HCT116 (cell line): ENCODE measurements at regions not wholly inside any gene's neighbourhood (a gene's known extent, or its start where the extent isn't known, plus 50 kb on each side); places are given as distances from the start of the nearest gene placed in this dataset.

Experiments used
- ATAC-seq: fragments of 200-7000 bp; cut with Tn5 transposase; 2 replicates; pipeline ENCODE4 v1.9.1; 2020; ENCODE audit warnings: mild to moderate bottlenecking, moderate library complexity
- BruUV-seq: library from RNA; stranded (reverse); fragments of 400-500 nt; replicated peaks from 2 replicates; lab custom pipeline; 2021; lab: Mats Ljungman, UMichigan
- CTCF ChIA-PET: fragments of 300-600 bp; sonication (Branson Sonifier 250); formaldehyde crosslinking; loops from one replicate; lab custom pipeline; 2021; ENCODE audit warnings: antibody characterized with exemption; lab: Charles Lee
- POLR2A ChIA-PET: fragments of 300-600, 350-600 bp; sonication (Branson Sonifier 250); formaldehyde crosslinking; loops from one replicate; lab custom pipeline; 2021; ENCODE audit warnings: antibody characterized with exemption; lab: Charles Lee
- RAD21 ChIA-PET, 2 experiments: fragments of 300-600 bp; sonication (Branson Sonifier 250); formaldehyde crosslinking; loops; one replicate each; lab custom pipeline; 2023; ENCODE audit warnings: low total read pairs in 2 of 2; ENCODE audit not compliant: uncharacterized antibody in 2 of 2, unreplicated experiment in 2 of 2, low non-redundant PET in 1 of 2; lab: Charles Lee
- DNase-seq: peaks from one replicate; pipeline ENCODE4 v3.0.0-alpha.2; 2010; ENCODE audit warnings: low read depth, low spot score
- H2AFZ ChIP-seq: fragments of 200-600 bp; shearing (Covaris generic), sonication (generic); 2 replicates; pipeline ENCODE4 v1.6.1; 2017; ENCODE audit warnings: low read depth, mixed run types, mixed read lengths, antibody characterized with exemption, low read length; ENCODE audit not compliant: poor library complexity, severe bottlenecking
- H3K27ac ChIP-seq: 2 replicates; pipeline ENCODE4 v1.5.1; 2012; ENCODE audit warnings: low read depth, low read length
- H3K27me3 ChIP-seq: fragments of 200-600 bp; sonication (generic); 2 replicates; pipeline ENCODE4 v1.6.1; 2016; ENCODE audit warnings: mixed run types, low read length, mixed read lengths; ENCODE audit not compliant: insufficient read depth
- H3K36me3 ChIP-seq, 2 experiments: fragments of 200-500 bp in 1 of 2; fragments of 200-600 bp in 1 of 2; sonication (Bioruptor generic) in 1 of 2; sonication (generic) in 1 of 2; 2 replicates each; pipeline versions ENCODE4 v1.5.1 to v1.6.1; 2014 to 2016; ENCODE audit warnings: low read length in 2 of 2, inconsistent platforms in 1 of 2, mixed read lengths in 1 of 2, mixed run types in 1 of 2; ENCODE audit not compliant: insufficient read depth in 2 of 2, control insufficient read depth in 1 of 2
- H3K4me1 ChIP-seq, 2 experiments: fragments of 200-600 bp in 1 of 2; sonication (generic) in 1 of 2; 2 replicates each; pipeline versions ENCODE4 v1.5.1 to v1.6.1; 2012 to 2017; ENCODE audit warnings: low read length in 2 of 2, inconsistent platforms in 1 of 2, mild to moderate bottlenecking in 1 of 2, mixed read lengths in 1 of 2, mixed run types in 1 of 2, moderate library complexity in 1 of 2; ENCODE audit not compliant: insufficient read depth in 2 of 2, control insufficient read depth in 1 of 2
- H3K4me2 ChIP-seq: fragments of 200-600 bp; sonication (generic); 2 replicates; pipeline ENCODE4 v1.6.1; 2017; ENCODE audit warnings: mixed run types, low read length, mixed read lengths
- H3K4me3 ChIP-seq, 2 experiments: fragments of 200-600 bp in 1 of 2; sonication (generic) in 1 of 2; replicated peaks in 1 of 2; 2 replicates each; pipeline ENCODE4 v1.5.1; 2011 to 2016; ENCODE audit warnings: low read length in 2 of 2, control low read depth in 1 of 2, low read depth in 1 of 2, mild to moderate bottlenecking in 1 of 2, mixed read lengths in 1 of 2, mixed run types in 1 of 2
- H3K79me2 ChIP-seq: fragments of 200-600 bp; sonication (generic); 2 replicates; pipeline ENCODE4 v1.6.1; 2017; ENCODE audit warnings: mild to moderate bottlenecking, mixed run types, low read length, moderate library complexity, mixed read lengths; ENCODE audit not compliant: insufficient read depth
- H3K9ac ChIP-seq: fragments of 200-600 bp; sonication (generic); 2 replicates; pipeline ENCODE4 v1.6.1; 2016; ENCODE audit warnings: low read length, mixed read lengths
- H3K9me2 ChIP-seq: fragments of 200-600 bp; sonication (generic), shearing (Covaris generic); 2 replicates; pipeline ENCODE4 v1.6.1; 2017; ENCODE audit warnings: mixed run types, mild to moderate bottlenecking, moderate library complexity; ENCODE audit not compliant: insufficient read depth
- H3K9me3 ChIP-seq, 2 experiments: fragments of 200-500 bp in 1 of 2; fragments of 200-600 bp in 1 of 2; sonication (Bioruptor generic) in 1 of 2; sonication (generic) in 1 of 2; 2 replicates each; pipeline ENCODE4 v1.6.1; 2014 to 2017; ENCODE audit warnings: low read length in 2 of 2, mixed read lengths in 2 of 2, inconsistent platforms in 1 of 2, low read depth in 1 of 2, mild to moderate bottlenecking in 1 of 2, mixed run types in 1 of 2, moderate library complexity in 1 of 2; ENCODE audit not compliant: control insufficient read depth in 1 of 2, insufficient read depth in 1 of 2
- H4K20me1 ChIP-seq: fragments of 200-600 bp; sonication (generic), shearing (Covaris generic); 2 replicates; pipeline ENCODE4 v1.6.1; 2017; ENCODE audit warnings: mixed run types, mild to moderate bottlenecking, moderate library complexity; ENCODE audit not compliant: insufficient read depth
- CBX3 ChIP-seq: IDR thresholded peaks from 2 replicates; pipeline ENCODE4 v1.6.1; 2012; ENCODE audit warnings: low read depth
- CEBPB ChIP-seq: IDR thresholded peaks from 2 replicates; pipeline ENCODE4 v1.6.1; 2012; ENCODE audit warnings: low read depth
- EGR1 ChIP-seq: IDR thresholded peaks from 2 replicates; pipeline ENCODE4 v1.6.1; 2012; ENCODE audit warnings: low read depth
- EZH2 ChIP-seq: fragments of 200-600 bp; sonication (generic); IDR thresholded peaks from 2 replicates; pipeline ENCODE4 v1.6.1; 2017; ENCODE audit warnings: antibody characterized with exemption, mixed run types
- JUND ChIP-seq: IDR thresholded peaks from 2 replicates; pipeline ENCODE4 v1.6.1; 2012
- POLR2AphosphoS5 ChIP-seq: IDR thresholded peaks from 2 replicates; pipeline ENCODE4 v1.6.1; 2011; ENCODE audit warnings: mild to moderate bottlenecking, low read depth, low read length, moderate library complexity
- RAD21 ChIP-seq: IDR thresholded peaks from 2 replicates; pipeline ENCODE4 v1.6.1; 2012; ENCODE audit warnings: low read depth, mild to moderate bottlenecking
- SIN3A ChIP-seq: IDR thresholded peaks from 2 replicates; pipeline ENCODE4 v1.6.1; 2012; ENCODE audit warnings: low read depth
- ZNF274 ChIP-seq: fragments of 200-500 bp; sonication (Bioruptor generic); IDR thresholded peaks from 2 replicates; pipeline ENCODE4 v1.6.1; 2014; ENCODE audit warnings: mild to moderate bottlenecking, low read depth, low read length, inconsistent platforms
- intact Hi-C: fragments of 100-400 bp; cut with micrococcal nuclease; formaldehyde crosslinking; loops from 2 replicates; pipeline ENCODE4 v1.10.0; 2022
- TF ChIP-seq, protein P1 (sequence below): IDR thresholded peaks from 2 replicates; pipeline ENCODE4 v1.6.1; 2011; ENCODE audit warnings: mild to moderate bottlenecking, low read length, moderate library complexity; ENCODE audit not compliant: insufficient replicate concordance; ENCODE audit errors: extremely low read depth
- TF ChIP-seq, protein P2 (sequence below): IDR thresholded peaks from 2 replicates; pipeline ENCODE4 v1.6.1; 2012

DNA sequence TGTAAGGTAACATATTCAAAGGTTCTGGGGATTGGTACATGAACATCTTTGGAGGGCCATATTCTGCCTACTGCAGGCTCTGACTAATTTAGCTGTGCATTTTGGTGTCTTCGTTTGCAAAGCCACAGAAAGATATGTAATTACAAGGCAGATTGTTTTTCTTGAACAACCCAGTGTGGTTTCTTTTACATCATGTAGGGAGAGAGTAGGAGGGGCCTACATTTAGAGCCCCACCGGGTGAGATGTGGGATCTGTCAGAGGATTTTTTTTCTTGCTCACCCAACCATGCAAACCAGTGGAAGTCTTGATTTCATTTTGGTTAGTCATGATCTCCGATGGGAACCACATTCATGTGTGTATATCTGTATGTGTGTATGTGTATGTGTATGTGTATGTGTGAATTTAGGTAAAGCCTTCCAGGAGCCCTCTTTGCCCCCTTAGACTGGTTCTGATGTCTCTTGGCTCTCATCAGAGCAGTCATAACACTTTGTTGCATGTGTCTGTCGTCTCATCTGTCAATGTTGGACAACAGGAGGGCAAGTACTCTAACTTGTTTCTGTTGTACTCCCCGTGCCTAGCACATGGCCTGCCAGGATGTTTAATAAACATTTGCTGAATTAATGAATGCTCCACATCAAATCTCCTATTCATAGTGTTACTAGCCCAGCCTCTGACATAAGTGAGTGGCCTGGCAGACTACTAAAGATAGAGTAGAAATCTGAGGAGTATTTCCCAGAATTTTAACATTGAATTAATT is 239.9 kb downstream of the MTX2 start:
- TF ChIP-seq, protein P1, sequence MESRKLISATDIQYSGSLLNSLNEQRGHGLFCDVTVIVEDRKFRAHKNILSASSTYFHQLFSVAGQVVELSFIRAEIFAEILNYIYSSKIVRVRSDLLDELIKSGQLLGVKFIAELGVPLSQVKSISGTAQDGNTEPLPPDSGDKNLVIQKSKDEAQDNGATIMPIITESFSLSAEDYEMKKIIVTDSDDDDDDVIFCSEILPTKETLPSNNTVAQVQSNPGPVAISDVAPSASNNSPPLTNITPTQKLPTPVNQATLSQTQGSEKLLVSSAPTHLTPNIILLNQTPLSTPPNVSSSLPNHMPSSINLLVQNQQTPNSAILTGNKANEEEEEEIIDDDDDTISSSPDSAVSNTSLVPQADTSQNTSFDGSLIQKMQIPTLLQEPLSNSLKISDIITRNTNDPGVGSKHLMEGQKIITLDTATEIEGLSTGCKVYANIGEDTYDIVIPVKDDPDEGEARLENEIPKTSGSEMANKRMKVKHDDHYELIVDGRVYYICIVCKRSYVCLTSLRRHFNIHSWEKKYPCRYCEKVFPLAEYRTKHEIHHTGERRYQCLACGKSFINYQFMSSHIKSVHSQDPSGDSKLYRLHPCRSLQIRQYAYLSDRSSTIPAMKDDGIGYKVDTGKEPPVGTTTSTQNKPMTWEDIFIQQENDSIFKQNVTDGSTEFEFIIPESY: no peak
- TF ChIP-seq CEBPB (no peak), CBX3 (no peak), EGR1 (no peak), POLR2AphosphoS5 (no peak), EZH2 (no peak), JUND (no peak), SIN3A (no peak), ZNF274 (no peak), RAD21 (no peak)
- TF ChIP-seq, protein P2, sequence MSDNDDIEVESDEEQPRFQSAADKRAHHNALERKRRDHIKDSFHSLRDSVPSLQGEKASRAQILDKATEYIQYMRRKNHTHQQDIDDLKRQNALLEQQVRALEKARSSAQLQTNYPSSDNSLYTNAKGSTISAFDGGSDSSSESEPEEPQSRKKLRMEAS: no peak
- Histone ChIP-seq H3K9me2 (no peaks in the 10 kb centered on the region), H3K27me3 (no peaks in the 10 kb centered on the region), H3K4me3 (no peak overlapping the region), H3K9me3 (no peaks in the 10 kb centered on the region), H4K20me1 (no peaks in the 10 kb centered on the region), H3K27ac (no peak overlapping the region), H2AFZ (no peak overlapping the region), H3K9ac (no peak overlapping the region), H3K36me3 (no peaks in the 10 kb centered on the region), H3K79me2 (no peaks in the 10 kb centered on the region), H3K4me2 (no peak overlapping the region), H3K4me1 (no peaks in the 10 kb centered on the region)
- ChIA-PET CTCF (no interaction called here), POLR2A (no interaction called here), RAD21 (no interaction called here)
- DNase-seq (no peak), ATAC-seq (no peak)
- BruUV-seq: no TSS peak
- intact Hi-C loops: no loop called here
